ENCODE measurements at regions not wholly inside any gene's neighbourhood (a gene's known extent, or its start where the extent isn't known, plus 50 kb on each side); places are given as distances from the start of the nearest gene placed in this dataset.
"Not testable (repeated sequence)": the region's sequence is repeated elsewhere in the genome, so short reads cannot be mapped to it uniquely, and the experiment has no call there.

GRCh38 chr4:19187691-19188090 is 1064.0 kb upstream of the SLIT2 start:
- no peak for DNase-seq

GRCh38 chr4:19187096-19187495 is 1064.6 kb upstream of the SLIT2 start:
- no peak for DNase-seq

GRCh38 chr4:19181631-19182030 is 1070.1 kb upstream of the SLIT2 start:
- DNase-seq = not testable (repeated sequence)

- DNase-seq = no peak
These were observed 1072.9 kb upstream of the SLIT2 start for GRCh38 chr4:19178835-19179234.

GRCh38 chr4:19177616-19178015 is 1074.1 kb upstream of the SLIT2 start:
- DNase-seq = no peak

- no peak for DNase-seq
These were observed 1079.9 kb upstream of the SLIT2 start for GRCh38 chr4:19171832-19172231.

GRCh38 chr4:19167311-19167710 is 1084.4 kb upstream of the SLIT2 start:
- DNase-seq = no peak

DNA sequence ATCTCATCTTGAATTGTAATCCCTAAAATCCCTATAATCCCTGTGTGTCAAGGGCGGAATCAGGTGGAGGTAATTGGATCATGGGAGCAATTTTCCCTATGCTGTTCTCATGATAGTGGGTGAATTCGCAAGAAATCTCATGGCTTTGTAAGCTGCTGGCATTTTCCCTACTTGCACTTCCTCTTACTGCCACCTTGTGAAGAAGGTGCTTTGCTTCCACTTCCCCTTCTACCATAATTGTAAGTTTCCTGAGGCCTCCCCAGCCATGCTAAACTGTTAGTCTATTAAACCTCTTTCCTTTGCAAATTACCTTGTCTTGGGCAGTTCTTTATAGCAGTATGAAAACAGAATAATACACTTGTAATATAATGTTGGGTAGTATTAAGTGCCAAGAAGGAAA is 1087.4 kb upstream of the SLIT2 start:
- no peak for DNase-seq

- no peak for DNase-seq
These were observed 1091.8 kb upstream of the SLIT2 start for GRCh38 chr4:19159874-19160273.

DNA sequence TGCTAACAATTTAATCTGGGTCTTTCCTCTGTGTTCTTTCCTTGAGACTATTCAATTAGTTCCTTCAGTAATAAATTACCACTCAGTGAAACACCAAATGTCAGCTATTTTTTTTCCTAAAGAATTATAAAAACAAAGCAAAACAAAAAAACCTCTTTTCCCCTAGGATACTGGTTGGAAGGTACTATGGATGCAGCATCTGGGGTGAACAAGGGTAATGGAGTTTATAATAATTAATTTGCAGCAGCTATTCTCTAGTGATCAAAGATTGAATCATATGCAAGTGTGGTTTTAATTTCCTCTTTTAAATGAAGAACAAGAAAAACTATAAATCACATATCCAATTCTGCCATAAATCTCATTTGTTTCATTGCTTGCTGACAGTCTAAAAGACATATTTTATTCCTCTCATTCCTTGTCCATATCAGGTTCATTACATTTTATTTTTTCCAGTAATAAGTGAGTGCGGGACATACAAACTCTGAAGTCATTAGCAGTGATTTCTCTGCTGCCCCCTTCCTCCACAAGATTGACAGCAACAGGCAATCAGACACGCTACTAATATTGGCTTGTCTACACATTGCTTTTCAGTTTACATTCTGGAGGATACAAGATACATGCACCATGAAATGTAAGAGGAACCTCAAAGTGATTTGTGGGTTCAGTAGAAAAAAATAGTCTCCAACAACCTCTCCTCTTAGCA is 1093.4 kb upstream of the SLIT2 start:
- DNase-seq = no peak

- DNase-seq = no peak
These were observed 1094.9 kb upstream of the SLIT2 start for GRCh38 chr4:19156786-19157185.

GRCh38 chr4:19155568-19155967 is 1096.1 kb upstream of the SLIT2 start:
- DNase-seq = no peak

- DNase-seq = not testable (repeated sequence)
These were observed 1097.4 kb upstream of the SLIT2 start for GRCh38 chr4:19154267-19154666.

GRCh38 chr4:19152264-19152663 is 1099.4 kb upstream of the SLIT2 start:
- DNase-seq = no peak

GRCh38 chr4:19151684-19152083 is 1100.0 kb upstream of the SLIT2 start:
- DNase-seq = no peak

- no peak for DNase-seq
These were observed 1105.7 kb upstream of the SLIT2 start for GRCh38 chr4:19146038-19146437.

DNA sequence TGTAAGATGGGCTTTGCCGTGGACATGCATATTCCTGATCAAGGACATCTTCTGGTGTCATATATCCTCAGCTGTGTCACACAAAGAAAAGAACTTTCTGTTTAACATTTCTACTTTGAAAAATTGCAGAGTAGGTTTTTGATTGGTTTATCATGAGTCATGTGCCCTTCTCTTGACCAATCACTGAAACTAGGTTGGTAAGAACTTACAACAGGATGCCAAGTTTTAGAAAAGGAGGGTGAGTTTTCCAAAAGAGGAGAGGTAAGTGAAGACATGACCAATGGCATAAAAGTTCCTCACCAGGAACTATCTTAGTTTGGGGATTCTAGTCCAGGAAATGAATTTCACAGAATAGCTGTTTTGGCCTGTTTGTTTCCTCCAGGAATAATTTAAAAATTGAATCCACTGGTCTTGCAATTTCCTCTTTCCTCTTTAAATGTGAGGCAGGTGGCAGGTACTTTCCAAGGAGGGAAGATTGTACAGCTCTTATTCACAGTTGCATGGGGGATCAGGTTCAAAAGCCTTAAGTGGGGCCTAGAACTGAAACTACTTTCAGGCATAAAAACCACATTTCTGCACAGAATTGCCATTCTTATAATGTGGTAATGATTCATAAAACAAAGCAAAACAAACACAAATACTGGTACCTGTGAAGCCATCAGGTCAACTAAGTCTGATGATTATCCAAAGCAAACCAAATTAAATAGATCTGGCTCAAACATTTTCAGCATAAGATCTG is 1114.5 kb upstream of the LCORL start:
- no peak for DNase-seq

GRCh38 chr4:19134685-19135084 is 1113.1 kb upstream of the LCORL start:
- no peak for DNase-seq

DNA sequence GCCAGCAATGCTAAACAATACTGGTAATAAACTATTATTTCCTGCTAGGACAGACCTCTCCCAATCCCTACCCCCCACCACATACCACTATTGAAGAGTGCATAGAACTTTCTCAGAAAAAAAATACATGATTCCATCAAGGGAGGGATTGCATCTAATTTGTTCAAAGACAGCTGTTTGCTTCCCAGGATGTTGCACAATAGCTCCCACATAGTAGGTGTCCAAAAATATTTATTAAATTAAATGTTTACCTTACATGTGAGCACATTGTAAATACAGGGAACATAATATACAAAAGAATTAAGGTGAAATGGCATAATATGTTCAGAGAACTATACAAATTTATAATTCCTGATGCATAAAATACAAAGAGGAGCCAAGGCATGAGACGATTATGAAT is 1111.8 kb upstream of the LCORL start:
- DNase-seq = no peak

DNA sequence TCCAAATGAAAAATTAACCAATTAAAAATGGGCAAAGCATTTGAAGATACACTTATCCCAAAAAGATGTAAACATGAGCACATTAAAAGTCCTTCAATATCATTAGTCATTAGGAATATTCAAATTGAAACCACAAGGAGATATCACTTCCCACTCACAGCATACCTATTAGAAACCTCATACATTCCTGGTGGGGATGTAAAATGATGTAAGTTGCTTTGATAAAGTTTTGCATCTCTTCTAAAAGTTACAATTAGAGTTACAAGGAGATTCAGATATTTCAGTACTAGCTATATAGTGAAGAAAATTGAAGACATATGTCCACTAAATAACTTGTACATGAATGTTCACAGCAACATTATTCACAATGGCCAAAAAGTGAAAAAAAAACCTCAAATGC is 1109.3 kb upstream of the LCORL start:
- DNase-seq = no peak

DNA sequence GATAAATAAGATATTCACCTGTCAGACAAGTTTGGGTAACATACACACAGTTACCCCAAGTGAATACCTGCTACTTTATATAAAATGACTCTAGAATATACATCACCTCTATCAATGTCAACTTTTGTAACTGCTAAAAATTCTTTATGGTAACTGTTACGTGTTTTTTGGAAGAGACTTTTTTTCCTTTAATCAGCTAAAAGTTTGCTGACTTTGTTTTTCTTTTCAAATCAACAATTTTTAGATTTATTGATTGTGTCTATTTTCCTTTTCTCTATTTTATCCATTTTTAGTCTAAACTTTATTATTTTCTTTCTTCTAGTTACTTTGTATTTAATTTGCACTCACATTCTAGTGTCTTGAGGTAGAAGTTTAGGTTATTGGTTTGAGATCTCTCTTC is 1106.6 kb upstream of the LCORL start:
- no peak for DNase-seq

GRCh38 chr4:19126903-19127302 is 1105.3 kb upstream of the LCORL start:
- no peak for DNase-seq

- no peak for DNase-seq
These were observed 1102.1 kb upstream of the LCORL start for GRCh38 chr4:19123681-19124080.

- DNase-seq = no peak
These were observed 1098.5 kb upstream of the LCORL start for GRCh38 chr4:19119904-19120560.
